ENCODE measurements at regions not wholly inside any gene's neighbourhood (a gene's known extent, or its start where the extent isn't known, plus 50 kb on each side); places are given as distances from the start of the nearest gene placed in this dataset.

GRCh38 chr16:51049678-51050376, 101.2 kb downstream of the SALL1 start:
- TF ChIP-seq CTCF (IDR thresholded peaks at IDR 0.05; ENCODE audit: insufficient read depth, low read depth, low read length), result no peak
- no peak for TF ChIP-seq EZH2 (IDR thresholded peaks at IDR 0.05; ENCODE audit: insufficient read depth, low read length)
